MM.1S (cell line): ENCODE measurements at regions not wholly inside any gene's neighbourhood (a gene's known extent, or its start where the extent isn't known, plus 50 kb on each side); places are given as distances from the start of the nearest gene placed in this dataset.

Source experiments
- CTCF ChIP-seq: fragments of 300-600 bp; sonication (generic); IDR thresholded peaks from 2 replicates; pipeline ENCODE4 v1.5.1; 2016; ENCODE audit warnings: antibody characterized with exemption, low read length, mixed read lengths
- EZH2 ChIP-seq: fragments of 300-600 bp; sonication (generic); optimal IDR thresholded peaks from 2 replicates; pipeline ENCODE3; 2017; ENCODE audit warnings: low read depth, mild to moderate bottlenecking, antibody characterized with exemption, low read length, mixed read lengths
- EZH2phosphoT487 ChIP-seq: fragments of 300-600 bp; sonication (generic); IDR thresholded peaks from 2 replicates; pipeline ENCODE4 v1.6.1; 2018; ENCODE audit warnings: antibody characterized with exemption, low read length

GRCh38 chr11:11135820-11136476 is 217.1 kb downstream of the CSNK2A3 start:
- TF ChIP-seq CTCF = no peak
- TF ChIP-seq EZH2 = no peak
- TF ChIP-seq EZH2phosphoT487 = no peak
